ENCODE measurements at regions not wholly inside any gene's neighbourhood (a gene's known extent, or its start where the extent isn't known, plus 50 kb on each side); places are given as distances from the start of the nearest gene placed in this dataset.

- no peak for TF ChIP-seq CTCF (conservative IDR thresholded peaks at IDR 0.05; ENCODE audit: low read depth in 2 of 2)
- TF ChIP-seq JUNB (IDR thresholded peaks at IDR 0.05; ENCODE audit: unreplicated experiment): no peak
- TF ChIP-seq REST (IDR thresholded peaks at IDR 0.05; ENCODE audit: unreplicated experiment): no peak
- no peak for TF ChIP-seq POLR2AphosphoS5 (IDR thresholded peaks at IDR 0.05; ENCODE audit: low read depth)
- TF ChIP-seq EZH2 (IDR thresholded peaks at IDR 0.05; ENCODE audit: low read depth, unreplicated experiment): no peak
- TF ChIP-seq CREB1 (CRISPR knock-in tag; IDR thresholded peaks at IDR 0.05; ENCODE audit: low read depth): no peak
- no peak for TF ChIP-seq ZNF114 (CRISPR knock-in tag; IDR thresholded peaks at IDR 0.05)
Measured at GRCh38 chr14:105660816-105661531, 134.6 kb downstream of the TMEM121 start.
